ENCODE measurements at regions not wholly inside any gene's neighbourhood (a gene's known extent, or its start where the extent isn't known, plus 50 kb on each side); places are given as distances from the start of the nearest gene placed in this dataset.
A peak's percentile ranks its signal among the peaks of the same experiment; 100 is the strongest.
"Not testable (repeated sequence)": the region's sequence is repeated elsewhere in the genome, so short reads cannot be mapped to it uniquely, and the experiment has no call there.

GRCh38 chr6:14470671-14471070, 353.1 kb downstream of the CD83 start:
- no peak for ATAC-seq
- no peak for DNase-seq (ENCODE audit: low spot score)

- DNase-seq (ENCODE audit: low spot score) (no peak), ATAC-seq (no peak)
Measured at GRCh38 chr6:14472255-14472985, 354.8 kb downstream of the CD83 start.

DNA sequence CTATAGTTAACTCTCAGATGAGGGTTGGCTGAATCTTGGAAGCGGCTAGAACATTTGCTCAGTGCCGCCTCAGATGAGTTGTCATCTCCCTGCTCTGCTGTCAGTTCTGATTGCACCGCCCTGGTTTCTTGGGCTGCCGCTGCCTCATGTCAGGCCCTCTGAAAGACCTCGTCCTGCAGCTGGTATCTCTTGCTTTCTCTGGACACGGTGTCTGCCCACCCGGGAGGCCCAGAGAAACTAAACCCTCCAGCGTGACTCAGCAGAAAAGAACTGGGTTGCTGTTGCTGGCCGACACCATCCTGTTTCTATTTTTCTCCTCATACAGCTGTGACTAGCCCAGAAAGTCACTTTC, 355.4 kb downstream of the CD83 start:
- DNase-seq (ENCODE audit: low spot score) (no peak), ATAC-seq (no peak)

DNA sequence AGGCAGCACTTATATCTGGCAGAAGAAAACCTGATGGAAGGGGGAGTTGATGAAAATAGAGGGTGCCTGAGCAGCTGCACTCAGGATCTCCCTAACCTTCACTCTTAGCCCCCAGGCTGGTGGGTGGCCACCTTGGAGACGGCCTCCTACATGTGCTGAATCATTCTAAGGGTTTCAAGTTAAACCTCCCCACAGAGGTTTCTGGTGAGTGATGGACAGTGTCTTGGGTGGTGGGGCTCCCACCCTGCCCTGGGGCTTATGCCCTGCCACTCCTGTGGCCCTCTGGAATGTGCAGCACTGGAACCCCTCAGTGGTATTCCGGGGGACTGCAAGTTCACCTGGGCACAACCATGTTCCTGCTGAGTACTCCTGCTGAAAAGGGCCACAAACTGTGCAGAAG, 357.2 kb downstream of the CD83 start:
- DNase-seq (ENCODE audit: low spot score), result no peak
- no peak for ATAC-seq

DNA sequence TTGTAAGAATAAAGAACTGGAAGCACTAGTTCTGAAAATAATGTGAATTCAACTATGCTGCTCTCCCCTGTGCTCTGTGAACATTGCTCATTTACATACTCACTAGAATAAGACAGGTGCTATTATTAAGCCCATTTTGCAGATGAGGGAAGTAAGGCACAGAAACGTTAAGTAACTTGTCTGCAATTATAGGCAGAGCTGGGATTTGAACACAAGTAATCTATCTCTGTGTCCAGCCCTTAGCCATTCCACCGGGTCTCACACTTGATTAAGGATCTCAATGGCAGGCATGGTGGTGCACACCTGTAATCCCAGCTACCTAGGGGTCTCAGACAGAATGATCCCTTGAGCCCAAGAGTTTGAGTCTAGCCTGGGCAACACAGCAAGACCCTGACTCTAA, 357.7 kb downstream of the CD83 start:
- DNase-seq (ENCODE audit: low spot score), result no peak
- no peak for ATAC-seq

DNA sequence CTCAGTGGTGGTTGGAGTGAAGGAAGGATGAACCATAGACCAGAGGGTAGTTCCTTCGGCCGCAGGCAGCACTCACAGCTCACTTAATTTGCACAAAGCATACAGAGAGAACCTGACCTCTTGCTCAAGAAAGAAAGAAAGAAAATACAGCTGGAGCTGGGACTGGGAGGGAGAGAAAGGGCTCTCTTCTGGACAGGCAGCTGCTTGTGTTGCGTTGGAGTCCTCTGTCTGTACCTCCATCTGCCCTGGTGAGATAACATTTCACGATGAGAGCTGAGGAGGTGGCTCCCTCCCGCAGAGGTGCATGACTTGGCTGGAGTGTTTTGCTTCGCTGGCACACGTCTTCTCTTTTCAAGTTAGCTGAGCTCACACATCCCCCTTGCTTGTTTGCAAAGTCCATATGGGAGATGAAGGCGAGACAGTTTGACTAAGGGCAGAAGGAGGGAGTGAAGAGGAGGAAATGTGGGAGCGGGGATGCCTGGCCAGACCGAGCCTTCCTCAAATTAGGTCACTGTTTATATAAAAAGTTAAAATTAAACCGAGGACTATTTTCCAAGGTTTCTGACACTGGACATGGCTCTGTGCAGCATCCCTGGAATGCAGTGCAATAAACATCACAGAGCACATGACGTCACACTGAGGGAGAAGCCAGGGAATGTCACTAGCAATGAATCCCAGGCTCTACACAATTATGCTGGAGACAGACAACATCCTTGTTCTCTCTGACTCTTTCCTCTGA, 359.4 kb downstream of the CD83 start:
- ATAC-seq (peak; percentile 84), DNase-seq (ENCODE audit: low spot score) (peak; percentile 61)

- ATAC-seq, result no peak
Measured at GRCh38 chr6:14477559-14477958, 360.0 kb downstream of the CD83 start.

DNA sequence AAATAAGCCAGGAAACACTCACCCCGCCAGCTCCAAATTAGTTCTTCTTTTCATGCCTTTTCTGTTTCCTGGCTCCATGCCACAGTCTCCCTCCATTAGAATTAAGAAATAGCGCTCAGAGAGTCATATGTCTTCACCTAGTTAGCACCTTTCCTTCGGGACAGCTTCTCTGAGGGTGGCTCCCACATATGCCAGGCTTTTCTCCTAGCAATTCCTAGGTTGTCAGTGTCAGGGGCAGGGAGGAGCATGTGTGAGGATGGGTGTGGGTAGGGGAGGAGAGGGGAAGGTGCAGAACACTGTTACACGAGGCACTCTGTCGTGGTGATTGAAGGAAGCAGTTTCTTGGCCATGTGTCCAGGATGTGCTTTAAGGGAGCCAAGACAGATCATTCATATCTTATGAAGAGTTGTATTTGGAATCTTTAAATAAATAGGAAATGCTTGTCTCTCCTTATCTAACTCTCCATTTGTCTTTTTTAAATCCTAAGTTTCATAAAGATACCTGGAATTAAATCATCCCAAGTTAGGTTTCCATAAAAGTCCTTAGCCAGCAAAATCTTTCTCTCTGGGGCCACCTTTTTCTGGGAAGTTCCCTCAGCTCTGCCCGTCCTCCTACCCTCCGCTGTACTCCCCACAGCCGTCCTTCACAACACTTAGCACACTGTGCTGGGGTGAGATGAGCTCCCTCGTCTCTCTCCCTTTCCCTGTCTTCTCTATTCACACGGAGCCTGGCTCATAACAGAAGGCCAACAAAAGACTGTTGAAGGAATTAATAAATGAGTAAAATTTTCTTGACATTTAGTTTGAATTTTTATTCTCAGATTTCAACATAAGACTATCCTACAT, 361.0 kb downstream of the CD83 start:
- peak; percentile 32 for ATAC-seq

More at GRCh38 chr6:14477559-14477958, 360.0 kb downstream of the CD83 start:
- no peak for DNase-seq (ENCODE audit: low spot score)

DNA sequence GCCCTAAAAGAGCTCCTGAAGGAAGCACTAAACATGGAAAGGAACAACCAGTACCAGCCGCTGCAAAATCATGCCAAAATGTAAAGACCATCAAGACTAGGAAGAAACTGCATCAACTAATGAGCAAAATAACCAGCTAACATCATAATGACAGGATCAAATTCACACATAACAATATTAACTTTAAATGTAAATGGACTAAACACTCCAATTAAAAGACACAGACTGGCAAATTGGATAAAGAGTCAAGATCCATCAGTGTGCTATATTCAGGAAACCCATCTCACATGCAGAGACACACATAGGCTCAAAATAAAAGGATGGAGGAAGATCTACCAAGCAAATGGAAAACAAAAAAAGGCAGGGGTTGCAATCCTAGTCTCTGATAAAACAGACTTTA, 364.4 kb downstream of the CD83 start:
- ATAC-seq; DNase-seq (ENCODE audit: low spot score): not testable (repeated sequence)

More for the DNA sequence above, 361.0 kb downstream of the CD83 start:
- DNase-seq (ENCODE audit: low spot score), result no peak

DNA sequence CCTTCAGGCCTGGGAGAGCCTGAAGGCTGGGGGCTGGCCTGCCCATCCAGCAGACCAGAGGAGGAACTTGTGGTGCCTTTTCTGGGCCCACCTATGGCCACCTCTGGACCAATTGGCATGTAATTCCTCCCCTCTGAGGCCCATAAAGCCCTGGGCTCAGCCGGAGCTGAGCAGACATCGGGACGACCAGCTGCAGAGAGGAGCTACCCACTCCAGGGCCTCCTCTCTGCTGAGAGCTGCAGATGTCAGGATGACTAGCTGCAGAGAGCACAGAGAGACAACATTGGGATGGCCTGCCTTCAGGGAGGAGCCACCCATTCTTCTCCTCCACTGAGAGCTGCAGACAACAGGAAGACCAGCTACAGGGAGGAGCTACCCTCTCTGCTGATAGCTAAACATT, 370.1 kb downstream of the CD83 start:
- no peak for ATAC-seq

GRCh38 chr6:14488180-14488579, 370.6 kb downstream of the CD83 start:
- DNase-seq (ENCODE audit: low spot score) (no peak), ATAC-seq (no peak)

More for the DNA sequence above, 370.1 kb downstream of the CD83 start:
- DNase-seq (ENCODE audit: low spot score), result no peak

DNA sequence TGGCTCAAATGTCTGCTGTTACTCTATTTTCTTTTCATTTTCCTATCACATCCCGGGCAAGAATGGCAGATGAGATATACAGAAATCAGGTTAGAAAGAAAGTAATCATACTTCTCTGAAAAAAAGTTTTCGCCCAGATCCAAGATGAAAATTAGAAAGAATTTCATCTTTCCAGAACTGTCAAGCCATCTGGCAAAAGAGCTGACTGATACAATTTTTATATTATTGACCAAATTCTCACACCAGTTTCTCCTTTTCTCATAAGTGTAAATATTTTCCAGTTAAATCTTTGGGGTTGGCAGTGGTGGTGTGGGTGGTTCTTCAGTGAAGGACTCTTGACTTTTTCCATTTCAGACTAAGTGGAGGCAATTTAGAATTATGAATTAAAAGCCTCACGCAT, 371.9 kb downstream of the CD83 start:
- DNase-seq (ENCODE audit: low spot score), result no peak
- no peak for ATAC-seq

- DNase-seq (ENCODE audit: low spot score), result no peak
- ATAC-seq, result no peak
Measured at GRCh38 chr6:14498748-14499147, 381.2 kb downstream of the CD83 start.

GRCh38 chr6:14499309-14499708, 381.7 kb downstream of the CD83 start:
- DNase-seq (ENCODE audit: low spot score) (no peak), ATAC-seq (no peak)

DNA sequence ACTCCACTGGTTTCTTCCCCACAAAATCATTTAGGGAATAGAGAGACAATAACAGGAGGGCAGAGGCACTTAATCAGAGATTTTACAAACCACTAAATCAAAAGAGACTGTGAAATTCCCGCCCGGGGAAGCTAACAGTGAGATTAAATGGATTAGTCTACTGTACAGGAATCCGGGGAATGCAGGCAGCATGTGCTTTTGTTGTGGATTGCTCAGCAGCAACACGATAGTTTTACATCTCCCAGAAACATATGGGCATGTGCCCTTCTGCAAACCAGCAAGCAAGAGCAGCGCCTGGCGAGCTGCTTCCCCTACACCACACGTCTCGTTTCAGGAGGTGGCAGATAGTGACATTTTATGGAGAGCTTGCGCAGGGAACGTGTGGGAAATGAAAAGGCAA, 382.3 kb downstream of the CD83 start:
- ATAC-seq (no peak), DNase-seq (ENCODE audit: low spot score) (no peak)

GRCh38 chr6:14500809-14501208, 383.2 kb downstream of the CD83 start:
- no peak for ATAC-seq

DNA sequence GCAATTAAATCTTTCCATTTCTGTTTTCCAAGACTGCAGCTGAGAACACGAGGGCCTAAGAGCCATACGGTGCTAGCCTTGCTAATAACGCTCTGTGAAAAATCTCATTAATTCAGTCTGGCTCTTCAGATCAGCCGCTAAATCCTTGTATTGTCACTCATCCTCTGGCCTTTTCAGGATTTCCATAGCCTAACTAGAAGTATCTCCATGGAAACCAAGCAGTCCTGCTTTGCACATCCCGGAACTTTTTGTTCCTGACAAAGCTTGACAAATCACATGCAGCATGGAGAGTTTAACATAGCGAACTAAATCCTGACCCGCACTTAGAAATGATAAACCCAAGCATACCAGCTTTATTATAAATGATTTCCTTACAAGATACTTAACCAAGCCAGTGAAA, 383.7 kb downstream of the CD83 start:
- no peak for DNase-seq (ENCODE audit: low spot score)
- no peak for ATAC-seq

More at GRCh38 chr6:14500809-14501208, 383.2 kb downstream of the CD83 start:
- DNase-seq (ENCODE audit: low spot score), result no peak

- ATAC-seq, result no peak
- no peak for DNase-seq (ENCODE audit: low spot score)
Measured at GRCh38 chr6:14501914-14502313, 384.3 kb downstream of the CD83 start.

DNA sequence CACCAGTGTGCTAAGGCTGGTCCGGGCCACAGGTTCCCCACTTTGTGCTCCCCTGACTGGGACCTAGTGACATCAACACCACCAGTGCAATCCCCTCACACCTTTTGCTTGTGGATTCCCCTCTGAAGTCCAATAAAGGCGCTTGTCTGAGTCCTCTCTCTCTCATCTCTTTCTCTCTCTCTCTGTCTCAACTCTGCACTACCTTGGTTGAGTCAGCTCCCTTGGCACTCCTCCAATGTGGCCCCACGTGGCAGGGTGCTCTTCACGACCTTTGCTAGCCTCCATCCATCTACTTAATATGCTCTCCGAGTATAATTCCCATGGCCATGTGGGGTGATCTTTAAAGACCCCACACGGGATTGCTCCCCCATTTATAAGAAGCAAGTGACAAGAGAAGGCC, 385.0 kb downstream of the CD83 start:
- DNase-seq (ENCODE audit: low spot score) (no peak), ATAC-seq (no peak)

DNA sequence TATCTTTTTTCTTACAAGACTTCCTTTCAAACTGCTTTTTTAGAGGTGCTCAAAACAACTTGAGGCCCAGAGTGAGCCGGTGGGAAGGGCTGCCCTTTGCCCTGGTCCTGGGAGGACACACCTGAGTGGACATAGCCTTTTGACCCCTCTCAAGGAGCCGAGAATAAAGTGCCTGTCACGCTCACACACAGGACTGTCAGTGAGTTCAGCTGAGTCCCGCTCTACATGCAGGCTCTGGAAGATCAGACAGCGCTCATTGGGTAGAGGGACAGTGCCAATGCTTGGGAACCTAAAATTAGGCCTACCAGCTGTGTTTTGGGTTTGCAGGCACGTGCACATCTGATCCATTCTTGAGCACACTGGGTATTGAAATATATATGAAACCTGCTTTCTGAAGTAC, 387.8 kb downstream of the CD83 start:
- ATAC-seq (no peak), DNase-seq (ENCODE audit: low spot score) (no peak)

- no peak for DNase-seq (ENCODE audit: low spot score)
- ATAC-seq, result no peak
Measured at GRCh38 chr6:14506656-14507246, 389.2 kb downstream of the CD83 start.
